WTC11 (cell line): ENCODE measurements at regions not wholly inside any gene's neighbourhood (a gene's known extent, or its start where the extent isn't known, plus 50 kb on each side); places are given as distances from the start of the nearest gene placed in this dataset.

Source experiments
- ATAC-seq: fragments of 200-7000 bp; cut with Tn5 transposase; 2 replicates; pipeline ENCODE4 v1.10.0; 2021; ENCODE audit warnings: mild to moderate bottlenecking, moderate library complexity
- CTCF ChIA-PET: fragments of 300-600 bp; sonication (Branson Sonifier 250); formaldehyde crosslinking; loops from one replicate; lab custom pipeline; 2021; ENCODE audit warnings: antibody characterized with exemption; lab: Charles Lee
- POLR2A ChIA-PET: fragments of 350-600 bp; sonication (Branson Sonifier 250); formaldehyde crosslinking; loops from one replicate; lab custom pipeline; 2021; ENCODE audit warnings: antibody characterized with exemption; lab: Charles Lee
- DNase-seq: peaks from one replicate; pipeline ENCODE4 v3.0.0; 2021; ENCODE audit warnings: low spot score
- H3K27ac Mint-ChIP-seq: 2 replicates; pipeline ENCODE4 v1.8.0; 2021; ENCODE audit warnings: mixed read lengths
- H3K27me3 Mint-ChIP-seq: 2 replicates; pipeline ENCODE4 v1.8.0; 2021; ENCODE audit warnings: low read depth, mild to moderate bottlenecking, moderate library complexity, mixed read lengths
- H3K36me3 Mint-ChIP-seq: 2 replicates; pipeline ENCODE4 v1.8.0; 2021; ENCODE audit warnings: mixed read lengths
- H3K4me1 Mint-ChIP-seq: 2 replicates; pipeline ENCODE4 v1.8.0; 2022; ENCODE audit warnings: mixed read lengths
- H3K4me3 Mint-ChIP-seq: 2 replicates; pipeline ENCODE4 v1.8.0; 2021; ENCODE audit warnings: mild to moderate bottlenecking, moderate library complexity, mixed read lengths
- H3K9me3 Mint-ChIP-seq: 2 replicates; pipeline ENCODE4 v1.8.0; 2021; ENCODE audit warnings: mixed read lengths
- CREM ChIP-seq: sonication (generic); formaldehyde crosslinking; IDR thresholded peaks from 2 replicates; pipeline ENCODE4 v1.8.1; 2022; ENCODE audit warnings: mild to moderate bottlenecking, missing genetic modification reagents, moderate library complexity
- ELF4 ChIP-seq: sonication (generic); formaldehyde crosslinking; IDR thresholded peaks from 2 replicates; pipeline ENCODE4 v1.8.1; 2022; ENCODE audit warnings: low read depth, mild to moderate bottlenecking, moderate library complexity, missing genetic modification reagents
- FOXK1 ChIP-seq: sonication (generic); formaldehyde crosslinking; IDR thresholded peaks from 2 replicates; pipeline ENCODE4 v1.8.0; 2022; ENCODE audit warnings: mild to moderate bottlenecking, moderate library complexity, missing genetic modification reagents
- HMGA2 ChIP-seq: fragments of 250-450 bp; sonication (Bioruptor Pico); IDR thresholded peaks from 2 replicates; pipeline ENCODE4 v1.4.0; 2021; ENCODE audit warnings: mild to moderate bottlenecking, moderate library complexity
- JUN ChIP-seq: sonication (generic); formaldehyde crosslinking; IDR thresholded peaks from 2 replicates; pipeline ENCODE4 v1.8.0; 2023; ENCODE audit warnings: mild to moderate bottlenecking, missing genetic modification reagents
- MXD4 ChIP-seq: fragments of 250-450 bp; sonication (Bioruptor Pico); IDR thresholded peaks from 2 replicates; pipeline ENCODE4 v1.8.0; 2021; ENCODE audit warnings: mild to moderate bottlenecking, moderate library complexity, borderline replicate concordance
- TP53 ChIP-seq: sonication (generic); formaldehyde crosslinking; IDR thresholded peaks from 2 replicates; pipeline ENCODE4 v1.8.1; 2023; ENCODE audit warnings: mild to moderate bottlenecking, missing genetic modification reagents
- ZNF416 ChIP-seq: fragments of 250-450 bp; sonication (Bioruptor Pico); IDR thresholded peaks from 2 replicates; pipeline ENCODE4 v1.9.0; 2021; ENCODE audit warnings: mild to moderate bottlenecking, inconsistent platforms
- ZNF423 ChIP-seq: fragments of 250-450 bp; sonication (Bioruptor Pico); IDR thresholded peaks from 2 replicates; pipeline ENCODE4 v2.1.2; 2022; ENCODE audit warnings: mild to moderate bottlenecking, moderate library complexity
- ZNF671 ChIP-seq: fragments of 250-450 bp; sonication (Bioruptor Pico); IDR thresholded peaks from 2 replicates; pipeline ENCODE4 v1.8.0; 2021; ENCODE audit warnings: mild to moderate bottlenecking
- TF ChIP-seq, protein P1 (sequence below): fragments of 250-450 bp; sonication (Bioruptor Pico); IDR thresholded peaks from 2 replicates; pipeline ENCODE4 v1.9.0; 2021; ENCODE audit warnings: mild to moderate bottlenecking, borderline replicate concordance
- TF ChIP-seq, protein P2 (sequence below): sonication (generic); formaldehyde crosslinking; conservative IDR thresholded peaks from 2 replicates; pipeline ENCODE4 v1.8.1; 2022; ENCODE audit warnings: mild to moderate bottlenecking, missing genetic modification reagents
- TF ChIP-seq, protein P3 (sequence below): sonication (generic); formaldehyde crosslinking; IDR thresholded peaks from 2 replicates; pipeline ENCODE4 v1.8.1; 2022; ENCODE audit warnings: low read depth, missing genetic modification reagents, borderline replicate concordance
- TF ChIP-seq, protein P4 (sequence below): sonication (generic); formaldehyde crosslinking; IDR thresholded peaks from 2 replicates; pipeline ENCODE4 v1.8.1; 2023; ENCODE audit warnings: mild to moderate bottlenecking, missing genetic modification reagents
- TF ChIP-seq, protein P5 (sequence below): sonication (generic); formaldehyde crosslinking; IDR thresholded peaks from 2 replicates; pipeline ENCODE4 v1.8.1; 2023; ENCODE audit warnings: mild to moderate bottlenecking, missing genetic modification reagents, moderate library complexity

DNA sequence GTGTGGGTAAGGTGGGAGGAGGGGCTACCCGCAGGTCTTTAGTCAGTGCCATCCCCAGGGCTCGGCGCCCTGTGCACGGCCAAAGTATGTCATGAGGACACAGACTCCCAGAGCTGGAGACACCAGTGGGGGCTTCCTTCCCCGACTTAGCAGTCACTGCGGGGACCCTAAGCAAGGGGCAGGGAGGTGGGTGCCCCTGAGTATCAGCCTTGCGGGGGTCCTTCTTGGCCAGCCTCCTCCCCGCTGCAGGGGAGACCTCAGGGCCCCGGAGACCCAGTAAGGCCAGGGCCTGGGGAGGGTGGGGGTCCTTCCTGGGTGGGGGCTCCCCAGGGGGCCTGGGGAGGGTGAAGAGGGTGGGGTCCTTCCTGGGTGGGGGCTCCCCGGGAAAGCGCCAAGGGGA, 673.8 kb downstream of the BRD1 start:
- peaks cover 22% of the 10 kb centered on the region for H3K4me1 Mint-ChIP-seq
- H3K27me3 Mint-ChIP-seq, result no peaks in the 10 kb centered on the region
- no peaks in the 10 kb centered on the region for H3K36me3 Mint-ChIP-seq
- DNase-seq, result no peak
- no peak overlapping the region for H3K27ac Mint-ChIP-seq
- H3K4me3 Mint-ChIP-seq, result no peak overlapping the region
- TF ChIP-seq ZNF671 (CRISPR knock-in tag) (no peak), ELF4 (no peak)
- TF ChIP-seq, protein P1, sequence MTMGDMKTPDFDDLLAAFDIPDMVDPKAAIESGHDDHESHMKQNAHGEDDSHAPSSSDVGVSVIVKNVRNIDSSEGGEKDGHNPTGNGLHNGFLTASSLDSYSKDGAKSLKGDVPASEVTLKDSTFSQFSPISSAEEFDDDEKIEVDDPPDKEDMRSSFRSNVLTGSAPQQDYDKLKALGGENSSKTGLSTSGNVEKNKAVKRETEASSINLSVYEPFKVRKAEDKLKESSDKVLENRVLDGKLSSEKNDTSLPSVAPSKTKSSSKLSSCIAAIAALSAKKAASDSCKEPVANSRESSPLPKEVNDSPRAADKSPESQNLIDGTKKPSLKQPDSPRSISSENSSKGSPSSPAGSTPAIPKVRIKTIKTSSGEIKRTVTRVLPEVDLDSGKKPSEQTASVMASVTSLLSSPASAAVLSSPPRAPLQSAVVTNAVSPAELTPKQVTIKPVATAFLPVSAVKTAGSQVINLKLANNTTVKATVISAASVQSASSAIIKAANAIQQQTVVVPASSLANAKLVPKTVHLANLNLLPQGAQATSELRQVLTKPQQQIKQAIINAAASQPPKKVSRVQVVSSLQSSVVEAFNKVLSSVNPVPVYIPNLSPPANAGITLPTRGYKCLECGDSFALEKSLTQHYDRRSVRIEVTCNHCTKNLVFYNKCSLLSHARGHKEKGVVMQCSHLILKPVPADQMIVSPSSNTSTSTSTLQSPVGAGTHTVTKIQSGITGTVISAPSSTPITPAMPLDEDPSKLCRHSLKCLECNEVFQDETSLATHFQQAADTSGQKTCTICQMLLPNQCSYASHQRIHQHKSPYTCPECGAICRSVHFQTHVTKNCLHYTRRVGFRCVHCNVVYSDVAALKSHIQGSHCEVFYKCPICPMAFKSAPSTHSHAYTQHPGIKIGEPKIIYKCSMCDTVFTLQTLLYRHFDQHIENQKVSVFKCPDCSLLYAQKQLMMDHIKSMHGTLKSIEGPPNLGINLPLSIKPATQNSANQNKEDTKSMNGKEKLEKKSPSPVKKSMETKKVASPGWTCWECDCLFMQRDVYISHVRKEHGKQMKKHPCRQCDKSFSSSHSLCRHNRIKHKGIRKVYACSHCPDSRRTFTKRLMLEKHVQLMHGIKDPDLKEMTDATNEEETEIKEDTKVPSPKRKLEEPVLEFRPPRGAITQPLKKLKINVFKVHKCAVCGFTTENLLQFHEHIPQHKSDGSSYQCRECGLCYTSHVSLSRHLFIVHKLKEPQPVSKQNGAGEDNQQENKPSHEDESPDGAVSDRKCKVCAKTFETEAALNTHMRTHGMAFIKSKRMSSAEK (CRISPR knock-in tag), result no peak
- H3K9me3 Mint-ChIP-seq, result no peaks in the 10 kb centered on the region
- CTCF ChIA-PET, result interaction anchor here (1.0 to 1.3 kb wide), 2 partner anchors 16 to 107 kb away, joined by 3 to 5 read pairs; no protein-coding TSS in a partner anchor
- no peak for ATAC-seq
- POLR2A ChIA-PET, result no interaction called here

DNA sequence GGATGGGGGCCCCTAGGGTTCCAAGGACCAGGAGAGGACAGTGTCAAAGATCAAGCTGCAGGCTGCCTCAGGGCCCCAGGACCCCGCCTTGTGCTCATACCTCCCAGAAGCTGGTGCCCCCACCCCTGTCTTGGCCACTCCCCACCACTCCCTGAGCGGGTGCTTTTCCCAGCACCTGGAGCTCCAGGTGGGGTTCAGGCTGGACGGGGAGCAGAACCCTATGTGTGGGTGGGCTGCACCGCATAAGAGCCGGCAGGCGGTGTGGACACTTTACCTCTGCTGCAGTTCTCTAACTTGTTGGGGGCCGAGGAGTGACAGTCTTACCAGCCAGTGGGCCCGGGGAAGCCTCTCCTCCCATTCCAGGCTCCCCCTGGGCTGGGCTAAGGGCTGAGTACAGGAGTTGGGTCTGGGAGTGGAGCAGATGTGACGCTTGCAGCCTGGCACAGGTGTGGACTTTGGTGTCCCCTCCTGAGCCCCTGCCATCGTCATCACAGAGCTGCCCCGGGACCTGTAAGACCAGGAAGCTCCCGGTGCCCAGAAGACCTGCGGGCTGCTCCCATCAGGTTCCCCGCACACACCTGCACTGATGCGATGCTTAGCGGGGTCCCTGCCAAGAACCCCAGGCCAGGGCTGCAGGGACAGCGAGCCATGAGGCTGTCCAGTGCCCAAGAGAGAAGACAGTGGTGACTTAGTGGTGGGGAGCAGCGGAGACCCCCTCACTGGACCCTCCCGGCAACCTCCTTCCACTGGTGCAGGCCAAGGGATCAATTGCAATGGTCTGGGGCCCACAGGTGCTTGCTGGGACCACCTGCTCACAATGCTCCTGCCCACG, 674.5 kb downstream of the BRD1 start:
- no peaks in the 10 kb centered on the region for H3K27me3 Mint-ChIP-seq
- TF ChIP-seq MXD4, result no peak
- TF ChIP-seq JUN (CRISPR knock-in tag), result no peak
- TF ChIP-seq, all 79 proteins: peak for 0
- ChIA-PET CTCF (interaction anchor here (1.0 to 1.3 kb wide), 2 partner anchors 17 to 107 kb away, joined by 3 to 5 read pairs; no protein-coding TSS in a partner anchor), POLR2A (interaction anchor here (0.6 kb wide), 1 partner anchor 169 kb away, joined by 3 read pairs; no protein-coding TSS in a partner anchor)
- no peaks in the 10 kb centered on the region for H3K36me3 Mint-ChIP-seq
- H3K27ac Mint-ChIP-seq, result no peak overlapping the region
- ATAC-seq (no peak), DNase-seq (no peak)
- no peak overlapping the region for H3K4me3 Mint-ChIP-seq
- H3K4me1 Mint-ChIP-seq, result peaks cover 26% of the 10 kb centered on the region
- H3K9me3 Mint-ChIP-seq, result no peaks in the 10 kb centered on the region

DNA sequence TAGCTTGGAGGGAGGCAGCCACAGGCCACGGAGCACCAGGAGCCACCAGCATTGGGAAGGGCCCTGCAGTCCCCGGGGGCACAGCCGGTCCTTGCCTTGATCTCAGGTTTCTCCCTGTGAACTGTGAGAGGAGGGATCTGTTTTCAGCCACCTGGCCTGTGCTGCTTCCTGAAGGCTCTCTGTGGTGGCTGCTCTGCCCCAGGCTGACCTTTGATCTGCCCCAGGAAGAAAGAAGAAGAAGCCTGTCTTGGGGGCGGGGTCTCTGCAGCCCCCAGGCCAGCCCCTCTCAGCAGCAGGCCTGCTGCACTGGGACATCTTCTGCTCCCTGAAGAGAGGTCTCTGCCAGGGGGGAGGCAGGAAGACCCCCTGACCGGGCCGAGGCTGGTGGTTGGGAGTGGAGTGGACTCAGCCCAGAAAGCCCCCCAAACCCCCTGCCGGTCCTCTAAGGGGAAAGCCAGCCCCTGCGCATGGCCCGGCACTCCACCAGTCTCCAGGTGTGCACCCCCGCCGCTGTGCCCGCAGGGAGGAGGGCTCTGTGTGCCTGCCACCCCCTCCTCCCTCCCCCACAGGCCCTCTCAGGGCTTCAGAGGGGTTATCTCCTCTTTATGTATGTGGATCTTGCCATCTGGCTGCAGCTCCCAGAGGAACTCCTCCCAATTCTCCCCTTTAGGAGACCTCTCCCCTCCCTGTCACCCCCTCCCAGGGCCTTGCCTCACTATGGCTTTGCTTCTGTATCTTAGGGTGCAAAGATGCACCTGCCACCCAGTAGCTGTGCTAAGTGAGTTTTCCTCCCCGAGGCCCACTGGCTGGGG, 675.3 kb downstream of the BRD1 start:
- DNase-seq, result peak; percentile 54
- Mint-ChIP-seq H3K4me1 (peaks cover 26% of the 10 kb centered on the region), H3K27ac (no peak overlapping the region), H3K9me3 (no peaks in the 10 kb centered on the region), H3K27me3 (no peaks in the 10 kb centered on the region), H3K36me3 (no peaks in the 10 kb centered on the region), H3K4me3 (no peak overlapping the region)
- ChIA-PET POLR2A (interaction anchor here (0.6 kb wide), 1 partner anchor 168 kb away, joined by 3 read pairs; no protein-coding TSS in a partner anchor), CTCF (interaction anchor here (4.0 kb wide), 1 partner anchor 106 kb away, joined by 12 read pairs; no protein-coding TSS in a partner anchor)
- ATAC-seq, result peak; percentile 81
- TF ChIP-seq, protein P2, sequence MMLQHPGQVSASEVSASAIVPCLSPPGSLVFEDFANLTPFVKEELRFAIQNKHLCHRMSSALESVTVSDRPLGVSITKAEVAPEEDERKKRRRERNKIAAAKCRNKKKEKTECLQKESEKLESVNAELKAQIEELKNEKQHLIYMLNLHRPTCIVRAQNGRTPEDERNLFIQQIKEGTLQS (CRISPR knock-in tag), result no peak
- 0 out of 2 replicates have a peak, but pooled peaks have one; percentile 17 for TF ChIP-seq ZNF423

DNA sequence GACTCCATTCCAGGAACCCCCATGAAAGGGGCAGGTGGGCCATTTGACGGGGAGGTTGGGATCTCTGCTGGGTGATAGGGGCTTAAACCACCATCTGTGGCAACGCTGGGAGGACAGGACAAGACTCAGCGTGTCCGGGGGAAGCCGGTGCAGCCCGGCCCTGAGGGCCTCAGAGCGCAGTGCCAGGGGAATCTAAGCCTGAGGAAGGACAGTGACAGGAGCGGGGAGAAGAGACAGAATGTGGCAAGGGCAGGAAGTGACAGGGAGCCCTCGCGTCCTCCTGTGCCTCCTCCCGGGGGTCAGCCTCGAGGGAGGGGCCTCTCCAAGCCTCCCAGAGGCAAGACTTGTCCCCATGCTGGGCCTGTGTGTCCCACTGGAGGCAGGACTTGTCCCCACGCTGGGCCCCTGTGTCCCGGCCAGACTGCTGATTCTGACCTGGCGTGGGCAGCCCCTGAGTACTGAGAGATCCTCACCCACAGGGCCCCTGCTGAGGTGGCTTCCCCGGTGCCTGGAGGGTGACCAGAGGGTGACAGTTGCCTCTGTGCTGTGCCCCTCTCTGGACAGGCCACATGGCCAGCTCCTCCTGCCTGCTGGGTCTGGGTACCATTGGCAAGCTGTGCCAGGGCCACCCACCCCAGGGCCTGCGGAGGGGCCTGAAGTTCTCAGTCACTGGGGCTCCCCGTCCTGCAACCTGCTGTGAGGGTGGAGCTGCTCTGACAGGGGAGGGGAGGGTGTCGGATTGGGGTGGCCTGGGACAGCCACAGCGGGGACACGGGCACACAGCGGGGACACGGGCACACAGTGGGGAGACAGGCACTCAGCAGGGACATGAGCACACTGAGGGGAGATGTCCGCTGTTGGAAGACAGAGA, 676.2 kb downstream of the BRD1 start:
- Mint-ChIP-seq H3K4me3 (no peak overlapping the region), H3K4me1 (peaks cover 26% of the 10 kb centered on the region), H3K36me3 (no peaks in the 10 kb centered on the region), H3K27ac (no peak overlapping the region), H3K27me3 (no peaks in the 10 kb centered on the region), H3K9me3 (no peaks in the 10 kb centered on the region)
- DNase-seq (no peak), ATAC-seq (no peak)
- ChIA-PET CTCF (interaction anchor here (4.0 kb wide), 1 partner anchor 105 kb away, joined by 12 read pairs; no protein-coding TSS in a partner anchor), POLR2A (no interaction called here)
- no peak for TF ChIP-seq TP53 (CRISPR knock-in tag)
- TF ChIP-seq, protein P3, sequence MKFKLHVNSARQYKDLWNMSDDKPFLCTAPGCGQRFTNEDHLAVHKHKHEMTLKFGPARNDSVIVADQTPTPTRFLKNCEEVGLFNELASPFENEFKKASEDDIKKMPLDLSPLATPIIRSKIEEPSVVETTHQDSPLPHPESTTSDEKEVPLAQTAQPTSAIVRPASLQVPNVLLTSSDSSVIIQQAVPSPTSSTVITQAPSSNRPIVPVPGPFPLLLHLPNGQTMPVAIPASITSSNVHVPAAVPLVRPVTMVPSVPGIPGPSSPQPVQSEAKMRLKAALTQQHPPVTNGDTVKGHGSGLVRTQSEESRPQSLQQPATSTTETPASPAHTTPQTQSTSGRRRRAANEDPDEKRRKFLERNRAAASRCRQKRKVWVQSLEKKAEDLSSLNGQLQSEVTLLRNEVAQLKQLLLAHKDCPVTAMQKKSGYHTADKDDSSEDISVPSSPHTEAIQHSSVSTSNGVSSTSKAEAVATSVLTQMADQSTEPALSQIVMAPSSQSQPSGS, result no peak
- no peak for TF ChIP-seq FOXK1 (CRISPR knock-in tag)
- TF ChIP-seq ZNF416, result no peak
- TF ChIP-seq JUN (CRISPR knock-in tag), result no peak
- no peak for TF ChIP-seq HMGA2
- TF ChIP-seq CREM (CRISPR knock-in tag), result no peak
- TF ChIP-seq, protein P4, sequence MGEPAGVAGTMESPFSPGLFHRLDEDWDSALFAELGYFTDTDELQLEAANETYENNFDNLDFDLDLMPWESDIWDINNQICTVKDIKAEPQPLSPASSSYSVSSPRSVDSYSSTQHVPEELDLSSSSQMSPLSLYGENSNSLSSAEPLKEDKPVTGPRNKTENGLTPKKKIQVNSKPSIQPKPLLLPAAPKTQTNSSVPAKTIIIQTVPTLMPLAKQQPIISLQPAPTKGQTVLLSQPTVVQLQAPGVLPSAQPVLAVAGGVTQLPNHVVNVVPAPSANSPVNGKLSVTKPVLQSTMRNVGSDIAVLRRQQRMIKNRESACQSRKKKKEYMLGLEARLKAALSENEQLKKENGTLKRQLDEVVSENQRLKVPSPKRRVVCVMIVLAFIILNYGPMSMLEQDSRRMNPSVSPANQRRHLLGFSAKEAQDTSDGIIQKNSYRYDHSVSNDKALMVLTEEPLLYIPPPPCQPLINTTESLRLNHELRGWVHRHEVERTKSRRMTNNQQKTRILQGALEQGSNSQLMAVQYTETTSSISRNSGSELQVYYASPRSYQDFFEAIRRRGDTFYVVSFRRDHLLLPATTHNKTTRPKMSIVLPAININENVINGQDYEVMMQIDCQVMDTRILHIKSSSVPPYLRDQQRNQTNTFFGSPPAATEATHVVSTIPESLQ (CRISPR knock-in tag), result no peak
- TF ChIP-seq, protein P5, sequence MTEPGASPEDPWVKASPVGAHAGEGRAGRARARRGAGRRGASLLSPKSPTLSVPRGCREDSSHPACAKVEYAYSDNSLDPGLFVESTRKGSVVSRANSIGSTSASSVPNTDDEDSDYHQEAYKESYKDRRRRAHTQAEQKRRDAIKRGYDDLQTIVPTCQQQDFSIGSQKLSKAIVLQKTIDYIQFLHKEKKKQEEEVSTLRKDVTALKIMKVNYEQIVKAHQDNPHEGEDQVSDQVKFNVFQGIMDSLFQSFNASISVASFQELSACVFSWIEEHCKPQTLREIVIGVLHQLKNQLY (CRISPR knock-in tag), result no peak
